HepG2 (cell line): ENCODE measurements at regions not wholly inside any gene's neighbourhood (a gene's known extent, or its start where the extent isn't known, plus 50 kb on each side); places are given as distances from the start of the nearest gene placed in this dataset.

Source experiments
- CTCF ChIP-seq: sonication (generic); formaldehyde crosslinking; IDR thresholded peaks from 2 replicates; pipeline ENCODE4 v1.5.0; 2020; ENCODE audit warnings: mild to moderate bottlenecking, missing genetic modification reagents, moderate library complexity
- EZH2 ChIP-seq: conservative IDR thresholded peaks from 2 replicates; pipeline ENCODE4 v1.6.1; 2012; ENCODE audit warnings: mild to moderate bottlenecking, low read depth, low read length, moderate library complexity
- HNRNPK ChIP-seq: fragments of 200-400 bp; formaldehyde crosslinking; IDR thresholded peaks from 2 replicates; pipeline ENCODE4 v1.6.1; 2018; ENCODE audit warnings: low read length, low read depth, moderate library complexity, mild to moderate bottlenecking; ENCODE audit not compliant: poor library complexity, severe bottlenecking
- MXD1 ChIP-seq: sonication (generic); formaldehyde crosslinking; IDR thresholded peaks from 2 replicates; pipeline ENCODE4 v1.4.0; 2020; ENCODE audit warnings: mild to moderate bottlenecking, missing genetic modification reagents
- SP2 ChIP-seq: sonication (generic); formaldehyde crosslinking; IDR thresholded peaks from 2 replicates; pipeline ENCODE4 v1.5.1; 2020; ENCODE audit warnings: mild to moderate bottlenecking, missing genetic modification reagents
- ZBTB33 ChIP-seq: sonication (generic); formaldehyde crosslinking; IDR thresholded peaks from 2 replicates; pipeline ENCODE4 v1.4.0; 2020; ENCODE audit warnings: missing genetic modification reagents
- ZFP91 ChIP-seq: sonication (generic); formaldehyde crosslinking; IDR thresholded peaks from 2 replicates; pipeline ENCODE4 v1.9.0; 2022; ENCODE audit warnings: missing genetic modification reagents, mild to moderate bottlenecking, borderline replicate concordance

- no peak for TF ChIP-seq SP2 (CRISPR knock-in tag)
- TF ChIP-seq EZH2, result no peak
- no peak for TF ChIP-seq MXD1
- TF ChIP-seq ZBTB33 (CRISPR knock-in tag), result no peak
- no peak for TF ChIP-seq ZFP91
- TF ChIP-seq CTCF, result no peak
- TF ChIP-seq HNRNPK, result no peak
These were observed 65.7 kb upstream of the SERPINE2 start for GRCh38 chr2:224104668-224105386.
